Ovary (tissue), 3 donors: ENCODE measurements at regions not wholly inside any gene's neighbourhood (a gene's known extent, or its start where the extent isn't known, plus 50 kb on each side); places are given as distances from the start of the nearest gene placed in this dataset.

Experiments
- EP300 ChIP-seq: sonication (generic); formaldehyde crosslinking; IDR thresholded peaks from one replicate; pipeline ENCODE4 v1.6.1; 2017; ENCODE audit warnings: antibody characterized with exemption
- TF ChIP-seq, protein P1 (sequence below), 3 donors: fragments of 450-650 bp in 2 of 3; fragments of 200-600 bp in 1 of 3; IDR thresholded peaks; one replicate each; pipeline versions ENCODE4 v1.5.1 to v1.8.0; 2016 to 2022; ENCODE audit warnings: antibody characterized with exemption in 3 of 3, mild to moderate bottlenecking in 1 of 3
- donor health status: DM: no; HTN: no; CAD: no.

DNA sequence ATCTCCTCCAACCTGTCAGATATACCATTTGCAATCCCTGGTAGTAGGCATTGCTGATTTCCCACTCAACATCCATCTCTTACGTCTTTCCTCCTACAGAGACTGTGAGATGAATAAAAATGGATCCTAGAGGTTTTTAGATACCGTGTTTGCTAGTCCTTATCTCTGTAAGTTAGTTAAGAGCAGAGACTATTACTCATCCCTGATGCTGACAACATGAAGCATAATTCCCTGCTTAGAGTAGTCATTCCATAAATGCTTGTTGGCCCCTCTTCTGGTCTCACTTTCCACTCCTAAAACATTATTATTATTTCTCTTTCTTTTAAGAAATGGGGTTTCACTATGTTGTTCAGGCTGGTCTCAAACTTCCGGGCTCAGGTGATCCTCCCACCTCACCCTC is 136.2 kb downstream of the RTP4 start:
- no peak for TF ChIP-seq EP300
- TF ChIP-seq, protein P1, sequence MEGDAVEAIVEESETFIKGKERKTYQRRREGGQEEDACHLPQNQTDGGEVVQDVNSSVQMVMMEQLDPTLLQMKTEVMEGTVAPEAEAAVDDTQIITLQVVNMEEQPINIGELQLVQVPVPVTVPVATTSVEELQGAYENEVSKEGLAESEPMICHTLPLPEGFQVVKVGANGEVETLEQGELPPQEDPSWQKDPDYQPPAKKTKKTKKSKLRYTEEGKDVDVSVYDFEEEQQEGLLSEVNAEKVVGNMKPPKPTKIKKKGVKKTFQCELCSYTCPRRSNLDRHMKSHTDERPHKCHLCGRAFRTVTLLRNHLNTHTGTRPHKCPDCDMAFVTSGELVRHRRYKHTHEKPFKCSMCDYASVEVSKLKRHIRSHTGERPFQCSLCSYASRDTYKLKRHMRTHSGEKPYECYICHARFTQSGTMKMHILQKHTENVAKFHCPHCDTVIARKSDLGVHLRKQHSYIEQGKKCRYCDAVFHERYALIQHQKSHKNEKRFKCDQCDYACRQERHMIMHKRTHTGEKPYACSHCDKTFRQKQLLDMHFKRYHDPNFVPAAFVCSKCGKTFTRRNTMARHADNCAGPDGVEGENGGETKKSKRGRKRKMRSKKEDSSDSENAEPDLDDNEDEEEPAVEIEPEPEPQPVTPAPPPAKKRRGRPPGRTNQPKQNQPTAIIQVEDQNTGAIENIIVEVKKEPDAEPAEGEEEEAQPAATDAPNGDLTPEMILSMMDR (IDR thresholded peaks at IDR 0.05), result no peak
